ENCODE measurements at regions not wholly inside any gene's neighbourhood (a gene's known extent, or its start where the extent isn't known, plus 50 kb on each side); places are given as distances from the start of the nearest gene placed in this dataset.
"Not testable (repeated sequence)": the region's sequence is repeated elsewhere in the genome, so short reads cannot be mapped to it uniquely, and the experiment has no call there.

- peak; percentile 43 for DNase-seq
Observed at GRCh38 chr5:115435778-115436712, 108.5 kb downstream of the FEM1C start.

- DNase-seq, result no peak
Observed at GRCh38 chr5:115435065-115435777, 109.4 kb downstream of the FEM1C start.

- no peak for DNase-seq
Observed at GRCh38 chr5:115433918-115434317, 110.7 kb downstream of the FEM1C start.

GRCh38 chr5:115432691-115433090 lies 111.9 kb downstream of the FEM1C start:
- no peak for DNase-seq

- no peak for DNase-seq
Observed at GRCh38 chr5:115431116-115431515, 113.5 kb downstream of the FEM1C start.

DNA sequence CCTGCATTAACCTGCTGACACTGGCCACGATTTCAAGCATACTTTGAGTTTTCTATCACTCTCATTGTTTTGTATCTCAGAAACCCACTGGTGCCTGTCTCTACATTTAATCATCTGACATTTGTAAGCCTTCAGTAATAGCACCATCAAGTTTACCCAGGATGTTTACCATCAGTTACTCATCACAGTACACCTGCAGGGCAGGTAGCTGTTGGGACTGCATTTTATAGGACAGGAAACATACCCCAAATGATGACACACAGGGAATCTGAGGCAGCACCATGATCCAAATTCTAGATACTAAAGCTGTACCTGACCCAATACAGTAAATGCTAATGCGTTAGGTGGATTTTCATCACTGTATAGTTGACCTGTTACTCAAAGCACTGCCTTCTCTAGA lies 114.2 kb downstream of the FEM1C start:
- DNase-seq, result no peak

DNA sequence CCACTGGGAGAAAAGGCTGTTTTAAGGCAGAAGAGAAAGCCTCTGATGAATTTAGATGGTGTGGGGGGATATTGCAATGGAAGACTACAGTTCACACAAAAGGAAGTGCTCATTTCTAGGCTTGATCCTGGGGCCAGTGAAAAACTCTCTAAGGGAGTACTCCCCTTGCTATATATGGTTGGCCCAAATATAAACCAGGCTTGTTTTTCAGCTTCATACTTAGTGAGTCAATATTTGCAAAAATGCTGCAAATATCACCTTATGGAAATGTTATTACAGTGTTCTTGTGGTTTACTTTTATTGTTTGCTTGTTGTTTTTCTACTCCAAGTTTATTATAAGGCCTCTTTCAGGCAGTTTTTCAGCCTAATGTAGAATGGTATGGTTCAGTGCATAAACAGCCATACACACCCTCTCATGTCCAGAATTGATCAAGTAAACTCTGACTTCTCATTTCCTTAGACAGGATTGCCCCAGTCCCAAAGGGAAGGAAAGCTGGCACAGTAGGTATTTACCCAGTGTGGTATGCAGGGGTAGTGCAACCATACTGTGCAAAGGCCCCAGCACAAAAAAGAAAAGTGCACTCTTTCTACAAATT lies 115.1 kb downstream of the FEM1C start:
- no peak for DNase-seq

DNA sequence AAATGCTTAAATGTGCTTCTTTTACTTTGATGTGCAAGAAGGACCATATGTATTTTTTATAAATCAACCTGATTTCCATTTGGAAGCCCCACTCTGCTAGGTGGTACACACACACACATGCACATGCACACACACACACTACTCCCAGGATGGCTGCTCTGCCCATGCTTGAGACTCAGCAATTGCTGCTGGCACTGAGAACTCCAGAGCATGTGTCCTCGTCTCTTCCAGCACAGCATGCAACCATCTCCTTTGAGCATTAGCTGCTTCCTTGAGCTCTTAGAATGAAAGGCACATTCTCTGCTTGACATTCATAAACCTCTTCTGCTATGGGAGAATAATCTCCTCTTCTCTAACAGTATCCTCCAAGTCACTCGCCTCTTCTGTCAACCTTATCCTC lies 115.9 kb downstream of the FEM1C start:
- DNase-seq, result no peak

DNA sequence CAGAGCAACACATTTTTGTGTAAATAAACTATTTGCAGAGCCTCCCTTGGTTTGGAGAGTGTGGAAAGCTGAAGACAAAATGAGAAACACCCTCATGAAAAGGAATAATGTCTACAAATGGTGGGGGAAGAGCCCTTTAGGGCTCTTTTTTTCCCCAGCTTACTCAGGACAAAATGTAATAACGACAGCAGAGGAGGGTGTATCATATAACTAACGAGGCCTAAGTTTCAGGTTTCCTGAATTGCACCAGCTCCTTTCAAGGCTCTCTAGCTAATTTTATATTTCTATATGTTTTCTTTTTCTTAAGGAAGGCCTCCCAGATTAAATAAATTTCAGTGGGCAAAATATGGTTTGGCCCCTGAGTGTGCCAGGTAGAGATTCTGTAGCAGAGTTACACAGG lies 116.3 kb downstream of the FEM1C start:
- DNase-seq, result no peak

- DNase-seq, result no peak
Observed at GRCh38 chr5:115424446-115424845, 120.1 kb downstream of the FEM1C start.

- no peak for DNase-seq
Observed at GRCh38 chr5:115424030-115424429, 120.5 kb downstream of the FEM1C start.

GRCh38 chr5:115423541-115423940 lies 121.0 kb downstream of the FEM1C start:
- DNase-seq, result no peak

GRCh38 chr5:115423051-115423450 lies 121.5 kb downstream of the FEM1C start:
- no peak for DNase-seq

- DNase-seq, result not testable (repeated sequence)
Observed at GRCh38 chr5:115420812-115421211, 123.8 kb downstream of the FEM1C start.

DNA sequence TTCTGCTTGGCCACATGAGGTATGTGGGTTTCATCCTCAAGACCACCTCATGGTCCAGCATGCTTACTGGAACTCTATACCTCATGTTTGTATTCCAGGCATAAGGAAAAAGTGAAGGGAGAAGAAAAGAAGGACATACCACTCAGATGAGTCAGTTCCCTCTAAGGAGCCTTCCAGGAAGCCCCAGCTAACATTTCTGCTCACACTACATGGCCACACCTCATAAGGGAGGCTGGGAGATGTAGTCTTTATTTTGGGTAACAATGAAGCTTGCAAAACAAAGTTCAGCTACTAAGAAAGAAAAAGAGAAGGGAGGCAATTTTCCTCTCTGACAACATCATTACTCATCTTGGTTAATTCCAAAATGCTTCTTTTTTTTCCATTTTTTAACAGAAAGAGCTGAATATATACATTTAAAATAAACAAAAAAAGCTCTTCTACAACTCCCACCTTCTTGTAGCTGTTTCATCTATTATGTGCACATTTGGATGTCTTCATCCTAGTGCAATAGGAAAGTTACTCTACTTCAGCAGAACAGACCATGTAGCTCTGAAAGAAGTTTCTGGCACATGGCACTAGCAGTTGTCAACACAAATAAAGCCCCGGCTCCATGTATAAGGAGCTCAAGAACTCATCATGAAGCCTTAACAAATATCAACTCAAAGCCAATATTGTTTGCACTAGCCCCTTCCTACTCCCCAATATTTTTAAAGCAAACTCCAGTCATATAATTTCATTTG lies 123.6 kb upstream of the CCDC112 start:
- DNase-seq, result peak; percentile 96

- no peak for DNase-seq
Observed at GRCh38 chr5:115418788-115419187, 122.3 kb upstream of the CCDC112 start.

DNA sequence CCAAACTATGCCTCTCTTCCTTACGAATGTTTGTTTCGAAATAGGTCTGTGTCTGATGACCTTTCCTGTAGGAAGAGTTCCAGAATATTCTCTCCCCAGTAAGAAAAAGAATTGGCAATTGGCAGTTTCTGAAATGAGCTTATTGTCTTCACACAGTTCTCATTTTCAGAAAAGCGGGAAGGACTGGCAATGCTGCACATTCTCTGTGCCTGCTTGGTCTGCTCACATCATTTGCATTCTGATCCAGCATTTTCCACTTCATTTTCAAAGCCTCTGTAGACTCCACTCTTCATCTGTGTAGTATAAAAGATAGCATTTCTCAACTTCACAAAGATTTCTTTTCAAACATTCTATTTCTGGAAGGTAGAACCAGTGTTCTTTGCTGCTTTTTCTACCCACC lies 120.6 kb upstream of the CCDC112 start:
- DNase-seq, result no peak

DNA sequence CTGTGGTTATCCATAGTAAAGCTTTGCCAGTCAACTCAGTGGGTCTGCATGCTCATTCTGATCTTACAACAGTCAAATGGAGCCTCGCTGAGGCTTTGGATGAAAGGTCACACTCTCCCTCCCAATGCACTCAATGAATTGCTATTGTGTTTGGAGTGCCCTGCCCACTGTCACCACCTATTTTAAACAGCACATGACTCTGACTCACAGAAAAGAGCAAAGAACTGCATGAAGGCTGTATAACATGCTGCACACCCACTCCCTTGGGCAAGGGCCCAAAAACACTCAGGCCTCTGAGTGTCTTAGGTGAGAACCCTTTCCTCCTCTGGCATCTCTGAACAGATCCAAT lies 118.7 kb upstream of the CCDC112 start:
- peak; percentile 36 for DNase-seq

DNA sequence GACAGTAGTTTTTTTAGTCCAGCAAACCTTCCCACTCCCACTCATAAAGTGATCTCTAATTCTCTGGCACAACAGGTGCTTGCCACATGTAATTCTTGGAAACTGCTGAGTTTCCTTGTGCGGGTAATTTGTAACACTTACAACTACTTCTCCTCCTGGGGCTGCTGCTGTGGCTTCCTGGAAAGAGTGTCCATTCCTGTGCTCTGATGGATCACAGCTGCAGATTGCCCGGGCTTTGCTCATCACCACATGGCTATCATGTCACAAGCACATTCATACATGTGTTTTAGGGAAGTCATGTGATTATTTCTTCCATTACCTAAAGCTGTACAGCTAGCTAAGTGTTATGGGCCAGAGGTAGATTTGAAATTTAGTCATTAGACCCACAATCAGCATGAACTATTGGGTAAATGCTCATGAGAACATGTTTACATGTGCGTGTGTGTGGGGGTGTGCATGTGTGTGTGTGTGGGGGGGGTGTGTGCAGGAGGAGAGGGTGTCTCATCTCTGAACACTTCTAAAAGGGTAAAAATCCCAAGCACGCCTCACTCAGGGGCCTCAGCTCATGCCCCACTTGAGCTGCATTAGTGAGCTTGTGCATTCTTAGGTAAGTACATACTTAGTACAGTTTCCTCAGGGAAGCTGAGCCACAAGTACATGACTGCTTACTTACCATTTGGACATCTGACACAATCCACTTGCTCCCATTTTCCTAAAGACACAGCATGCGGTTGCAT lies 118.1 kb upstream of the CCDC112 start:
- DNase-seq, result no peak

DNA sequence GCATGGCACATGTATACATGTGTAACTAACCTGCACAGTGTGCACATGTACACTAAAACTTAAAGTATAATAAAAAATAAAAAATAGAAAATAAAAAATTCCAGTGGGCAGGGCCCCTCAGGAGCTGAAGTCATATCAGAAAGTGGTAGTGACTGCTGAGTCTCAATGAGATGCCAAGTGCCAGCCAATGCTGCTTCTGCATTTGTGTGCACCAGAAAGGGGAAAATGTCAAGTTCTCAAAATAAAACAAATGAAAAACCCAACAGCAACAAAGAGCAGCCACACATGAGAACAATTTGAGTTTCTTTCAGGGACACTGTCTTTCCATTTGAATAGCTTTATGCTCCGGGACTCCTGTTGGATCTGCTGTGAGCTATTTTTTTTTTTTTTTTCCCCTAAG lies 117.2 kb upstream of the CCDC112 start:
- no peak for DNase-seq

DNA sequence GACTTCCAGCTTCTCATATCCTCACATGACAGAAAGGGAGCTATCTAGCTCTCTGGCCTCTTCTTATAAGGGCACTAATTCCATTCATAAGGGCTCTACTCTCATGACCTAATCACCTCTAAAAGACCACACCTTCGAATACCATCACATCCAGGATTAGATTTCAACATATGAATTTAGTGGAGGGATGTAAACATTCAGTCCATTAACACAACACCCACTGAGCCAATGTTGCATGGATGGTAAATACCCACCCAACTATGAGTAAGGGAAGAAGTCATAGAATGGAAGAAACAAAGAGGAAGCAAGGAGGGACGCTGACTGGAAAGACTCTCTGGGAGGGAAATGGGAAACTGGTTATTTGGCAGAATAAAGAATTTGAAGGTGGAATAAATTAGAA lies 112.6 kb upstream of the CCDC112 start:
- DNase-seq, result no peak

DNA sequence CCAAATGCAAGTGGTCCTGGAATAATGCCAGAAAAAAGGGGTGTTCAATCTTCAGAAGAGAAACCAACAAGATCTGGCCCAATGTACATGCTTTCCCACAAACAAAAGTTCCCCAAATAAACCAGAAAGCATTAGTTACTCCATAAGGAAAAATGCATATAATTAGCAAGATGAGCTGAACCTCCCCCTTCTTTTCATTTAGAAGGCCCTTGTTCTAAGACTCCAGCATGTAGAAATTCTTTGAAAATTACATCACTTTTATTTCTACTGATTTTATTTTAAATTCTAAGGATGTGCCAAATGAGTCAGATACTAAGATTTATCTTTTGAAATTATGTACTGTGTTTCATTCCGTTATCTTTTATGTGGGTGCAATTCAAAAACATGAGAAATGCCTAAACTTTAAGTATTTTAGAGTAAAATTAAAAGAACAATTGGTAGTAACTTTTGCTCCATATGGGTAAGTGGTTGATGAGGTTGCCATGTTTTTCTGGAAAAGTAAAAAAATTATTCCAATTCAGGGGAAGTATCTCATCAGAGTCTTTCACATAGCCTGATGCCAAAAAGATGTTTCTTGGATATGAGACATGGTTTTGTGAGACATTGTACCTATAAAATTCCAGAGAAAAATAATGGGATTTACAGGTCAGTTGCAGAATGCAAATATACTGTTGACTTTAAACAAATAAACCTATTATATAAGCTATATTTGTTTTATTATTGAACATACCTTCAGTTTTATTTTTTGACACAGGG lies 106.5 kb upstream of the CCDC112 start:
- peak; percentile 60 for DNase-seq
